ENCODE measurements at regions not wholly inside any gene's neighbourhood (a gene's known extent, or its start where the extent isn't known, plus 50 kb on each side); places are given as distances from the start of the nearest gene placed in this dataset.

- no TSS peak for BruUV-seq (replicated peaks)
- dilution Hi-C loops (cut with MboI; ENCODE audit: extremely low pct_ligation_motif_present, low sequenced_read_pairs) (no loop called here), intact Hi-C loops (cut with micrococcal nuclease) (no loop called here)
- H3K27ac ChIP-seq (ENCODE audit: insufficient read depth, low read depth, low read length): no peak overlapping the region
- no peak for TF ChIP-seq GATA2 (IDR thresholded peaks at IDR 0.05; ENCODE audit: insufficient read depth, insufficient read length, low read depth, low read length)
- no peak for TF ChIP-seq EZH2 (IDR thresholded peaks at IDR 0.05; ENCODE audit: borderline replicate concordance, low read depth, low read length, severe bottlenecking)
- TF ChIP-seq MYC (IDR thresholded peaks at IDR 0.05; ENCODE audit: low read depth, low read length): no peak
- no peak for TF ChIP-seq JUN (IDR thresholded peaks at IDR 0.05; ENCODE audit: borderline replicate concordance, insufficient read depth, insufficient read length, low read depth)
- TF ChIP-seq POLR2A (IDR thresholded peaks at IDR 0.05; ENCODE audit: low read depth, low read length): no peak
- TF ChIP-seq FOS (IDR thresholded peaks at IDR 0.05; ENCODE audit: borderline replicate concordance, insufficient read depth, low read length): no peak
- TF ChIP-seq, protein P1, sequence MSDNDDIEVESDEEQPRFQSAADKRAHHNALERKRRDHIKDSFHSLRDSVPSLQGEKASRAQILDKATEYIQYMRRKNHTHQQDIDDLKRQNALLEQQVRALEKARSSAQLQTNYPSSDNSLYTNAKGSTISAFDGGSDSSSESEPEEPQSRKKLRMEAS (IDR thresholded peaks at IDR 0.05; ENCODE audit: insufficient read depth, insufficient read length): no peak
- TF ChIP-seq, protein P2, sequence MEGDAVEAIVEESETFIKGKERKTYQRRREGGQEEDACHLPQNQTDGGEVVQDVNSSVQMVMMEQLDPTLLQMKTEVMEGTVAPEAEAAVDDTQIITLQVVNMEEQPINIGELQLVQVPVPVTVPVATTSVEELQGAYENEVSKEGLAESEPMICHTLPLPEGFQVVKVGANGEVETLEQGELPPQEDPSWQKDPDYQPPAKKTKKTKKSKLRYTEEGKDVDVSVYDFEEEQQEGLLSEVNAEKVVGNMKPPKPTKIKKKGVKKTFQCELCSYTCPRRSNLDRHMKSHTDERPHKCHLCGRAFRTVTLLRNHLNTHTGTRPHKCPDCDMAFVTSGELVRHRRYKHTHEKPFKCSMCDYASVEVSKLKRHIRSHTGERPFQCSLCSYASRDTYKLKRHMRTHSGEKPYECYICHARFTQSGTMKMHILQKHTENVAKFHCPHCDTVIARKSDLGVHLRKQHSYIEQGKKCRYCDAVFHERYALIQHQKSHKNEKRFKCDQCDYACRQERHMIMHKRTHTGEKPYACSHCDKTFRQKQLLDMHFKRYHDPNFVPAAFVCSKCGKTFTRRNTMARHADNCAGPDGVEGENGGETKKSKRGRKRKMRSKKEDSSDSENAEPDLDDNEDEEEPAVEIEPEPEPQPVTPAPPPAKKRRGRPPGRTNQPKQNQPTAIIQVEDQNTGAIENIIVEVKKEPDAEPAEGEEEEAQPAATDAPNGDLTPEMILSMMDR (IDR thresholded peaks at IDR 0.05; ENCODE audit: extremely low read depth in 1 of 2, insufficient read depth in 1 of 2, low read depth in 1 of 2, low read length in 2 of 2): no peak
- TF ChIP-seq POLR2AphosphoS5 (IDR thresholded peaks at IDR 0.05; ENCODE audit: insufficient read depth, low read depth, low read length): no peak
- no peaks in the 10 kb centered on the region for H3K79me2 ChIP-seq (ENCODE audit: control insufficient read depth, insufficient read depth, low read length)
- ChIA-PET POLR2A (no interaction called here), CTCF (no interaction called here)
- no peak for DNase-seq (ENCODE audit: low read depth, low spot score)
- no peaks in the 10 kb centered on the region for H3K9me3 ChIP-seq (replicated peaks; ENCODE audit: control insufficient read depth, insufficient read depth, low read length)
- no peak overlapping the region for H3K4me3 ChIP-seq (replicated peaks in 1 of 3; ENCODE audit: insufficient read depth in 1 of 3, low read depth in 1 of 3, low read length in 3 of 3)
- no peaks in the 10 kb centered on the region for H3K27me3 ChIP-seq (ENCODE audit: control insufficient read depth in 2 of 2, insufficient read depth in 2 of 2, low read length in 2 of 2)
- no peaks in the 10 kb centered on the region for H3K4me1 ChIP-seq (ENCODE audit: control insufficient read depth, extremely low read depth, insufficient read depth, low read length)
- no peaks in the 10 kb centered on the region for H3K36me3 ChIP-seq (ENCODE audit: control insufficient read depth in 2 of 2, extremely low read depth in 1 of 2, insufficient read depth in 2 of 2, low read length in 2 of 2)
- H2AFZ ChIP-seq (ENCODE audit: low read depth, low read length): no peak overlapping the region
- H3K9me1 ChIP-seq (replicated peaks; ENCODE audit: control insufficient read depth, extremely low read depth, insufficient read depth, low read length): no peaks in the 10 kb centered on the region
- H4K20me1 ChIP-seq (replicated peaks; ENCODE audit: control insufficient read depth, extremely low read depth, insufficient read depth, low read length): no peaks in the 10 kb centered on the region
- H3K9ac ChIP-seq (replicated peaks; ENCODE audit: extremely low read depth, insufficient read depth, low read length): no peak overlapping the region
- no peak for FAIRE-seq
- H3K4me2 ChIP-seq (ENCODE audit: insufficient read depth, low read length): no peak overlapping the region
These were observed 579.8 kb upstream of the ST8SIA4 start for GRCh38 chr5:101482931-101483330.
